Activated CD4-positive, alpha-beta T cell treated with anti-CD3 and anti-CD28 coated beads, Interleukin-2, Interleukin-6, amounts not matched to agents 100 ng/mL and 50 ng/mL, durations not matched to agents 16 hours and 8 hours (primary cell): ENCODE measurements at regions not wholly inside any gene's neighbourhood (a gene's known extent, or its start where the extent isn't known, plus 50 kb on each side); places are given as distances from the start of the nearest gene placed in this dataset.
"Not testable (repeated sequence)": the region's sequence is repeated elsewhere in the genome, so short reads cannot be mapped to it uniquely, and the experiment has no call there.

Experiments
- DNase-seq: peaks from one replicate; pipeline ENCODE4 v3.0.0-alpha.2; 2020

GRCh38 chr5:156004754-156005153 is 322.2 kb upstream of the SGCD start:
- DNase-seq: no peak

GRCh38 chr5:156006026-156006647 is 320.8 kb upstream of the SGCD start:
- no peak for DNase-seq

GRCh38 chr5:156008844-156009243 is 318.1 kb upstream of the SGCD start:
- DNase-seq: no peak

- no peak for DNase-seq
These were observed 317.4 kb upstream of the SGCD start for GRCh38 chr5:156009583-156009982.

GRCh38 chr5:156015137-156015536 is 311.8 kb upstream of the SGCD start:
- no peak for DNase-seq

- no peak for DNase-seq
These were observed 307.8 kb upstream of the SGCD start for GRCh38 chr5:156019130-156019529.

- no peak for DNase-seq
These were observed 307.3 kb upstream of the SGCD start for GRCh38 chr5:156019571-156020180.

GRCh38 chr5:156020647-156021046 is 306.3 kb upstream of the SGCD start:
- DNase-seq: no peak

GRCh38 chr5:156021866-156022265 is 305.1 kb upstream of the SGCD start:
- DNase-seq: no peak

- DNase-seq: no peak
These were observed 301.3 kb upstream of the SGCD start for GRCh38 chr5:156025656-156026055.

GRCh38 chr5:156031181-156031580 is 295.8 kb upstream of the SGCD start:
- no peak for DNase-seq

GRCh38 chr5:156036640-156037039 is 290.3 kb upstream of the SGCD start:
- DNase-seq: no peak

- DNase-seq: no peak
These were observed 289.6 kb upstream of the SGCD start for GRCh38 chr5:156037151-156037909.

- DNase-seq: no peak
These were observed 284.2 kb upstream of the SGCD start for GRCh38 chr5:156042726-156043125.

- no peak for DNase-seq
These were observed 283.6 kb upstream of the SGCD start for GRCh38 chr5:156043351-156043750.

- no peak for DNase-seq
These were observed 275.0 kb upstream of the SGCD start for GRCh38 chr5:156051972-156052371.

- no peak for DNase-seq
These were observed 274.3 kb upstream of the SGCD start for GRCh38 chr5:156052656-156053055.

- DNase-seq: no peak
These were observed 273.9 kb upstream of the SGCD start for GRCh38 chr5:156053056-156053455.

GRCh38 chr5:156076912-156077311 is 250.1 kb upstream of the SGCD start:
- DNase-seq: no peak

GRCh38 chr5:156087577-156088110 is 239.3 kb upstream of the SGCD start:
- DNase-seq: no peak

GRCh38 chr5:156089955-156090940 is 236.7 kb upstream of the SGCD start:
- not testable (repeated sequence) for DNase-seq

GRCh38 chr5:156093024-156093423 is 233.9 kb upstream of the SGCD start:
- DNase-seq: no peak

GRCh38 chr5:156094001-156094400 is 233.0 kb upstream of the SGCD start:
- DNase-seq: no peak
